ENCODE measurements at regions not wholly inside any gene's neighbourhood (a gene's known extent, or its start where the extent isn't known, plus 50 kb on each side); places are given as distances from the start of the nearest gene placed in this dataset.
"Not testable (repeated sequence)": the region's sequence is repeated elsewhere in the genome, so short reads cannot be mapped to it uniquely, and the experiment has no call there.

GRCh38 chr12:90809940-90810339, 145.0 kb downstream of the CCER1 start:
- Mint-ChIP-seq H3K4me3 (no peak overlapping the region), H3K36me3 (ENCODE audit: low read depth) (no peaks in the 10 kb centered on the region), H3K4me1 (ENCODE audit: low read depth) (no peaks in the 10 kb centered on the region), H3K9me3 (no peaks in the 10 kb centered on the region), H3K27ac (no peak overlapping the region), H3K27me3 (no peaks in the 10 kb centered on the region)
- DNase-seq = no peak

- Mint-ChIP-seq H3K27me3 (no peaks in the 10 kb centered on the region), H3K9me3 (no peaks in the 10 kb centered on the region), H3K27ac (no peak overlapping the region), H3K36me3 (ENCODE audit: low read depth) (no peaks in the 10 kb centered on the region), H3K4me1 (ENCODE audit: low read depth) (no peaks in the 10 kb centered on the region), H3K4me3 (no peak overlapping the region)
- DNase-seq = no peak
Measured at GRCh38 chr12:90808568-90808967, 146.4 kb downstream of the CCER1 start.

GRCh38 chr12:90802727-90803126, 152.2 kb downstream of the CCER1 start:
- Mint-ChIP-seq H3K27me3 (no peaks in the 10 kb centered on the region), H3K4me1 (ENCODE audit: low read depth) (no peaks in the 10 kb centered on the region), H3K4me3 (no peak overlapping the region), H3K36me3 (ENCODE audit: low read depth) (no peaks in the 10 kb centered on the region), H3K27ac (no peak overlapping the region), H3K9me3 (no peaks in the 10 kb centered on the region)
- no peak for DNase-seq

DNA sequence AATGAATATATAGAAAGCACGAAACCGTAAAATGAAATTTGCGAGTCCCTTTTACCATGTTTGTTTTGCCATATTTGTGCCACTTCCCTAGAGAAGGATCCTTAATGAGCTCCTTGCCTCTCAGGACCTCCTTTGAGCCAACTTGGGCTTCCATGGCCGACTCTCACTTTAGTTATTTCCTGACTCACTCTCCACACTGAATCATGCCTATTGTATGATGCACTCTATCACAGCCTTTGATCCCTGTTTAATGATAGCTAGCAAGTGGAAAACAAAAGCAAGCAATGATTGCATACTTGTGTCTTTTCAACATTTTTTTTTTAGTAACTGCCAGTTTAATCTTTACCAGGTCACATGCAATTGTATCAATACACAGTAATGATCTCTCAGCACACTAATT, 153.2 kb downstream of the CCER1 start:
- no peaks in the 10 kb centered on the region for H3K9me3 Mint-ChIP-seq
- no peak overlapping the region for H3K4me3 Mint-ChIP-seq
- H3K4me1 Mint-ChIP-seq (ENCODE audit: low read depth) = no peaks in the 10 kb centered on the region
- H3K36me3 Mint-ChIP-seq (ENCODE audit: low read depth) = no peaks in the 10 kb centered on the region
- H3K27me3 Mint-ChIP-seq = no peaks in the 10 kb centered on the region
- no peak overlapping the region for H3K27ac Mint-ChIP-seq
- DNase-seq = no peak

- Mint-ChIP-seq H3K36me3 (ENCODE audit: low read depth) (no peaks in the 10 kb centered on the region), H3K4me3 (no peak overlapping the region), H3K4me1 (ENCODE audit: low read depth) (no peaks in the 10 kb centered on the region), H3K27ac (no peak overlapping the region), H3K27me3 (no peaks in the 10 kb centered on the region), H3K9me3 (no peaks in the 10 kb centered on the region)
- DNase-seq = no peak
Measured at GRCh38 chr12:90794212-90794611, 160.8 kb downstream of the CCER1 start.

DNA sequence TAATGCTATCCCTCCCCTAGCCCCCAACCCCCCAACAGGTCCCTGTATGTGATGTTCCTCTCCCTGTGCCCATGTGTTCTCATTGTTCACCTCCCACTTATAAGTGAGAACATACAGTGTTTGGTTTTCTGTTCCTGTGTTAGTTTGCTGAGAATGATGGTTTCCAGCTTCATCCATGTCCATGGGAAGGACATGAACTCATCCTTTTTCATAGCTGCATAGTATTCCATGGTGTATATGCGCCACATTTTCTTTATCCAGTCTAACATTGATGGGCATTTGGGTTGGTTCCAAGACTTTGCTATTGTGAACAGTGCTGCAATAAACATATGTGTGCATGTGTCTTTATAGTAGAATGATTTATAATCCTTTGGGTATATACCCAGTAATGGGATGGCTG, 162.3 kb downstream of the CCER1 start:
- H3K4me3 Mint-ChIP-seq; H3K9me3 Mint-ChIP-seq; H3K4me1 Mint-ChIP-seq (ENCODE audit: low read depth); H3K36me3 Mint-ChIP-seq (ENCODE audit: low read depth); DNase-seq; H3K27ac Mint-ChIP-seq; H3K27me3 Mint-ChIP-seq: not testable (repeated sequence)

- DNase-seq = no peak
- Mint-ChIP-seq H3K36me3 (ENCODE audit: low read depth) (no peaks in the 10 kb centered on the region), H3K27me3 (no peaks in the 10 kb centered on the region), H3K4me3 (no peak overlapping the region), H3K4me1 (ENCODE audit: low read depth) (no peaks in the 10 kb centered on the region), H3K27ac (no peak overlapping the region), H3K9me3 (no peaks in the 10 kb centered on the region)
Measured at GRCh38 chr12:90791445-90791844, 163.5 kb downstream of the CCER1 start.

DNA sequence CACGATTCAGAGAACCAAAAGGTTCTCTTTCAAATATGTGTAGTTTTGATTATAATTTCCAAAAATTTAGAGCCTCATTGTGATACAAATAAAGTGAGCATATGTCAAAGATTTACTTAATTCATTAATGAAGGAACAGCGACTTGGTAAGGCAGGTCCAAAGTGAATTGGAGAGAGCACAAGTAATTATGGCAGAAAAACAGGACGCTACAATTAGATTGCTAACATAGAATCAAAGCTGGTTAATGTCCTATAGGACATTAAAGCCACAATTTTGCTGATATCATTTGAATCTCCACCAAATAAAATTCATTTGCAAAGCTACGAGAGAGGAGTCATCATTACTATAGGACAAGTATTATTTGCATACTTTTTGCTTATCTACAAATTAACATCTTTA, 164.2 kb downstream of the CCER1 start:
- Mint-ChIP-seq H3K4me1 (ENCODE audit: low read depth) (no peaks in the 10 kb centered on the region), H3K27me3 (no peaks in the 10 kb centered on the region), H3K36me3 (ENCODE audit: low read depth) (no peaks in the 10 kb centered on the region), H3K4me3 (no peak overlapping the region), H3K9me3 (no peaks in the 10 kb centered on the region), H3K27ac (no peak overlapping the region)
- DNase-seq = no peak

- no peak for DNase-seq
- H3K4me3 Mint-ChIP-seq = no peak overlapping the region
- no peaks in the 10 kb centered on the region for H3K36me3 Mint-ChIP-seq (ENCODE audit: low read depth)
- H3K9me3 Mint-ChIP-seq = no peaks in the 10 kb centered on the region
- no peaks in the 10 kb centered on the region for H3K4me1 Mint-ChIP-seq (ENCODE audit: low read depth)
- H3K27ac Mint-ChIP-seq = no peak overlapping the region
- no peaks in the 10 kb centered on the region for H3K27me3 Mint-ChIP-seq
Measured at GRCh38 chr12:90773491-90773890, 181.5 kb downstream of the CCER1 start.

DNA sequence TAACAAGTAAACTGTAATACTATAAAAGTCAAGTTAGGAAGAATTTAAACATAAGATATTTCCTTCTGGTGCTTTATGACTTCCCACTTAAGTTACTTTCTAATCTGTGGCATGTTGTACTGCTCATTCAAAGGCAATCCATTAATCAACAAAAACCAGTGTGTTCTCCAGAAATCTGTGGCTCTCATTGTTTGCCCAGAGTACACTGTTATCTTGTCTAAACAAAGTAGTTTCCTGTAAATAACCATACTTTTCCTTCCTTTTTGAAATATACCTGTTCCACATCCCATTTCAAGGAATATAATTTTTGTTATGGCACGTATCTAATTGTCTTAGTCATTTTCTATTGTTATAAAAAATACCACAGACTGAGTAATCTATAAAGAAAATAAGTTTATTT, 184.1 kb downstream of the CCER1 start:
- H3K4me1 Mint-ChIP-seq (ENCODE audit: low read depth) = no peaks in the 10 kb centered on the region
- no peaks in the 10 kb centered on the region for H3K9me3 Mint-ChIP-seq
- no peak overlapping the region for H3K4me3 Mint-ChIP-seq
- no peak for DNase-seq
- H3K36me3 Mint-ChIP-seq (ENCODE audit: low read depth) = no peaks in the 10 kb centered on the region
- H3K27ac Mint-ChIP-seq = no peak overlapping the region
- H3K27me3 Mint-ChIP-seq = peaks cover 3% of the 10 kb centered on the region

DNA sequence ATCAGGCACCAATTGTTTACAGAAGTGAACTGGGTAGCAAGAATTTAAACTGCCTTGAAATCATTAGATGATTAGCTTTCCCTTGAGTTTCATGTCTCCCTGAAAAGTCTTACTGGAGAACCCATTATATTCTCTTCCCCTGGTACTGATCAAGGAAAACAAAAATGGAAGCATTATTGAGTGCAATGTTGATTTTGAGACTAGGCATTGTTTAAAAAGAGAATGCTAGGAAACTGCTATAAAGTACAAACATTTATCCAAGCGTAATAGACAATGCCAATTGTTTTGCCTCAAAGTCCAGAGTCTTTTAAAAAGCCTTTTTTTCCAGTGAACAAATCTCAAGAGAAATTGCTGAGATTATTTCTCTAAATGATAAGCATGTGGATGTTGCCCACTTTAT, 197.0 kb downstream of the CCER1 start:
- no peaks in the 10 kb centered on the region for H3K27me3 Mint-ChIP-seq
- H3K9me3 Mint-ChIP-seq = no peaks in the 10 kb centered on the region
- no peaks in the 10 kb centered on the region for H3K36me3 Mint-ChIP-seq (ENCODE audit: low read depth)
- no peak overlapping the region for H3K4me3 Mint-ChIP-seq
- no peak for DNase-seq
- H3K4me1 Mint-ChIP-seq (ENCODE audit: low read depth) = no peaks in the 10 kb centered on the region
- H3K27ac Mint-ChIP-seq = no peak overlapping the region

- no peaks in the 10 kb centered on the region for H3K4me1 Mint-ChIP-seq (ENCODE audit: low read depth)
- no peak overlapping the region for H3K4me3 Mint-ChIP-seq
- no peaks in the 10 kb centered on the region for H3K27me3 Mint-ChIP-seq
- H3K9me3 Mint-ChIP-seq = peaks cover 3% of the 10 kb centered on the region
- H3K36me3 Mint-ChIP-seq (ENCODE audit: low read depth) = no peaks in the 10 kb centered on the region
- DNase-seq = no peak
- no peak overlapping the region for H3K27ac Mint-ChIP-seq
Measured at GRCh38 chr12:90745211-90745610, 209.8 kb downstream of the CCER1 start.

DNA sequence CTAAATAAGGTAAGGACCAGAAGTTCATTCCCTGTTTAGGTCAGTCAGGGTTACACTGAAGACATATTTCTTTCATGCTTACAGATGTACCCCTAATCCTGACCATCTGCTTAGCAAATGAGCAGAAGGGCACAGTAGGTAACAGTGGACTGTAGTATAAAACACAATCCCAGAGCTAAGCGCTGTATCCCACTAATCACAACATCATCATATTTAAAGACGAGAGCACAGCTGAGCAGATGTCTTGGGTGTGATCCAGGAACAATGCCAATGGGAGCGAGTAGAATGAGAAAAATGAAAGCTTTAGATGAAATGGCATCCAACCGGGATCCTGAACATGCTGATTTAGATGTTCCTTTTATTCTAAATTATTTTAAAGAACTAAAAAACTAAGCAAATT, 213.4 kb downstream of the CCER1 start:
- no peaks in the 10 kb centered on the region for H3K36me3 Mint-ChIP-seq (ENCODE audit: low read depth)
- H3K27ac Mint-ChIP-seq = no peak overlapping the region
- no peak for DNase-seq
- H3K9me3 Mint-ChIP-seq = no peaks in the 10 kb centered on the region
- no peaks in the 10 kb centered on the region for H3K4me1 Mint-ChIP-seq (ENCODE audit: low read depth)
- no peaks in the 10 kb centered on the region for H3K27me3 Mint-ChIP-seq
- H3K4me3 Mint-ChIP-seq = no peak overlapping the region

GRCh38 chr12:90729736-90730135, 225.2 kb downstream of the CCER1 start:
- no peaks in the 10 kb centered on the region for H3K27me3 Mint-ChIP-seq
- peaks cover 2% of the 10 kb centered on the region for H3K9me3 Mint-ChIP-seq
- no peak overlapping the region for H3K4me3 Mint-ChIP-seq
- no peak for DNase-seq
- no peaks in the 10 kb centered on the region for H3K36me3 Mint-ChIP-seq (ENCODE audit: low read depth)
- H3K4me1 Mint-ChIP-seq (ENCODE audit: low read depth) = no peaks in the 10 kb centered on the region
- H3K27ac Mint-ChIP-seq = no peak overlapping the region

DNA sequence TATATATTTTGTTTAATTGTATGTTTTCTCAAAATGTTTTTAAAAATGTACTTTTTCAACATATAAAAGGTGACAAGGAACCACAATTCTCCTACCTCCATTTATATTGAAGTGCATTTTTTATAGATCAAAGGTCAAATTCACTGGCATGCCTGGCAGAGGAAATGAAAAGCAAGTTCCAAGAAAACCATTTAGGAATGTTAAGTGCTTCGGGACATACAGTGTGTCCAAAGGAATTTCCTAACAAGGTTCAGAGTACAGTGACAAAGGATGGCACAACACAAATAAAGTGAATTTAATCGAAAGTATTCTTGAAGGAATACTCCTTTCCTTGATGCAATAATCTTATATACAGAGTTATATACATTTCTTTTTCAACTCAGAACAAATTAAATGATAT, 242.3 kb downstream of the CCER1 start:
- no peak overlapping the region for H3K4me3 Mint-ChIP-seq
- no peak overlapping the region for H3K27ac Mint-ChIP-seq
- H3K4me1 Mint-ChIP-seq (ENCODE audit: low read depth) = no peaks in the 10 kb centered on the region
- H3K9me3 Mint-ChIP-seq = no peaks in the 10 kb centered on the region
- no peaks in the 10 kb centered on the region for H3K36me3 Mint-ChIP-seq (ENCODE audit: low read depth)
- DNase-seq = no peak
- H3K27me3 Mint-ChIP-seq = no peaks in the 10 kb centered on the region

DNA sequence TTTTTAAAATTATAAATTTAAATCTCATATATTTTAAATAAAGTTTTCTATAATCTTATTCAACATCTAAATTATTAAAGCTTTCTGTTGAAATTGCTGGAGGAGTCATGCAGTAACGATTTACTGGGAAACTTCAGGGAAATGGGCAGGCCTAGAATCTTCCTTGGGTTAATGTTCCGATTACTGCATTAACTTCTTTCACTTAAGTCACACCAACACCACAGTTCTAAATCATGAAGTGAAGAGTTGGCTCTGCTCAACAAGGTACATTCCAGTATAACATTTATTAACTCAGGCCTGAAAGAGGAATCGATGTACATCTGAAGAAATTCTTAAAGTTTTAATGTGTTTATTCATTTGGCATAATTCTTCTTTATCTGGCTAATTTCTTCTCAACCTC, 244.3 kb downstream of the CCER1 start:
- no peak for DNase-seq
- H3K36me3 Mint-ChIP-seq (ENCODE audit: low read depth) = no peaks in the 10 kb centered on the region
- H3K9me3 Mint-ChIP-seq = no peaks in the 10 kb centered on the region
- H3K4me3 Mint-ChIP-seq = no peak overlapping the region
- no peaks in the 10 kb centered on the region for H3K27me3 Mint-ChIP-seq
- no peaks in the 10 kb centered on the region for H3K4me1 Mint-ChIP-seq (ENCODE audit: low read depth)
- H3K27ac Mint-ChIP-seq = no peak overlapping the region

Data from activated T-cell treated with anti-CD3 and anti-CD28 coated beads, Interleukin-2, amount 50 U/mL, for 24 hours (primary cell).